ENCODE measurements at regions not wholly inside any gene's neighbourhood (a gene's known extent, or its start where the extent isn't known, plus 50 kb on each side); places are given as distances from the start of the nearest gene placed in this dataset.

- POLR2A ChIA-PET, result no interaction called here
- H3K27me3 Mint-ChIP-seq, result peaks cover 3% of the 10 kb centered on the region
- no peaks in the 10 kb centered on the region for H3K9me3 Mint-ChIP-seq
- DNase-seq (no peak), ATAC-seq (ENCODE audit: low read depth) (no peak)
- no peak overlapping the region for H3K27ac Mint-ChIP-seq
- H3K36me3 Mint-ChIP-seq, result no peaks in the 10 kb centered on the region
- no peak overlapping the region for H3K4me3 Mint-ChIP-seq
- H3K4me1 Mint-ChIP-seq, result no peaks in the 10 kb centered on the region
These were observed 103.8 kb upstream of the UBE2E1 start for GRCh38 chr3:23701716-23702597.

GRCh38 chr3:23704298-23704697, 101.5 kb upstream of the UBE2E1 start:
- Mint-ChIP-seq H3K27me3 (peaks cover 3% of the 10 kb centered on the region), H3K4me3 (no peak overlapping the region), H3K36me3 (no peaks in the 10 kb centered on the region), H3K9me3 (no peaks in the 10 kb centered on the region), H3K4me1 (no peaks in the 10 kb centered on the region), H3K27ac (no peak overlapping the region)
- ATAC-seq (ENCODE audit: low read depth) (no peak), DNase-seq (no peak)
- POLR2A ChIA-PET, result no interaction called here

GRCh38 chr3:23706111-23706510, 99.6 kb upstream of the UBE2E1 start:
- Mint-ChIP-seq H3K4me3 (no peak overlapping the region), H3K4me1 (no peaks in the 10 kb centered on the region), H3K27ac (no peak overlapping the region), H3K27me3 (peaks cover 3% of the 10 kb centered on the region), H3K36me3 (no peaks in the 10 kb centered on the region), H3K9me3 (no peaks in the 10 kb centered on the region)
- POLR2A ChIA-PET, result no interaction called here
- DNase-seq (no peak), ATAC-seq (ENCODE audit: low read depth) (no peak)

GRCh38 chr3:23709987-23710386, 95.8 kb upstream of the UBE2E1 start:
- Mint-ChIP-seq H3K27ac (no peak overlapping the region), H3K9me3 (no peaks in the 10 kb centered on the region), H3K36me3 (no peaks in the 10 kb centered on the region), H3K4me1 (no peaks in the 10 kb centered on the region), H3K4me3 (no peak overlapping the region), H3K27me3 (peaks cover 5% of the 10 kb centered on the region)
- ATAC-seq (ENCODE audit: low read depth), result no peak
- DNase-seq, result no peak
- POLR2A ChIA-PET, result no interaction called here

GRCh38 chr3:23710555-23710954, 95.2 kb upstream of the UBE2E1 start:
- peaks cover 9% of the 10 kb centered on the region for H3K27me3 Mint-ChIP-seq
- no peaks in the 10 kb centered on the region for H3K4me1 Mint-ChIP-seq
- POLR2A ChIA-PET, result no interaction called here
- no peaks in the 10 kb centered on the region for H3K9me3 Mint-ChIP-seq
- no peak overlapping the region for H3K4me3 Mint-ChIP-seq
- no peak for DNase-seq
- ATAC-seq (ENCODE audit: low read depth), result no peak
- H3K36me3 Mint-ChIP-seq, result no peaks in the 10 kb centered on the region
- no peak overlapping the region for H3K27ac Mint-ChIP-seq

GRCh38 chr3:23711916-23712494, 93.8 kb upstream of the UBE2E1 start:
- POLR2A ChIA-PET, result no interaction called here
- Mint-ChIP-seq H3K27me3 (peaks cover 15% of the 10 kb centered on the region), H3K9me3 (no peaks in the 10 kb centered on the region), H3K4me1 (no peaks in the 10 kb centered on the region), H3K4me3 (no peak overlapping the region), H3K27ac (no peak overlapping the region), H3K36me3 (no peaks in the 10 kb centered on the region)
- DNase-seq (no peak), ATAC-seq (ENCODE audit: low read depth) (no peak)

- Mint-ChIP-seq H3K4me3 (no peak overlapping the region), H3K27ac (no peak overlapping the region), H3K4me1 (no peaks in the 10 kb centered on the region), H3K36me3 (no peaks in the 10 kb centered on the region), H3K27me3 (peaks cover 15% of the 10 kb centered on the region), H3K9me3 (no peaks in the 10 kb centered on the region)
- DNase-seq (no peak), ATAC-seq (ENCODE audit: low read depth) (no peak)
- POLR2A ChIA-PET, result no interaction called here
These were observed 92.8 kb upstream of the UBE2E1 start for GRCh38 chr3:23712656-23713559.

- no peak for ATAC-seq (ENCODE audit: low read depth)
- Mint-ChIP-seq H3K4me1 (no peaks in the 10 kb centered on the region), H3K36me3 (no peaks in the 10 kb centered on the region), H3K27me3 (peaks cover 15% of the 10 kb centered on the region), H3K9me3 (no peaks in the 10 kb centered on the region), H3K27ac (no peak overlapping the region), H3K4me3 (no peak overlapping the region)
- POLR2A ChIA-PET, result no interaction called here
- no peak for DNase-seq
These were observed 92.1 kb upstream of the UBE2E1 start for GRCh38 chr3:23713641-23714040.

- no peaks in the 10 kb centered on the region for H3K36me3 Mint-ChIP-seq
- DNase-seq, result no peak
These were observed 85.7 kb upstream of the UBE2E1 start for GRCh38 chr3:23720059-23720458.

GRCh38 chr3:23720885-23721284, 84.9 kb upstream of the UBE2E1 start:
- POLR2A ChIA-PET, result no interaction called here
- no peak overlapping the region for H3K4me3 Mint-ChIP-seq
- H3K36me3 Mint-ChIP-seq, result no peaks in the 10 kb centered on the region
- H3K27ac Mint-ChIP-seq, result no peak overlapping the region
- no peaks in the 10 kb centered on the region for H3K4me1 Mint-ChIP-seq
- H3K27me3 Mint-ChIP-seq, result peaks cover 6% of the 10 kb centered on the region
- ATAC-seq (ENCODE audit: low read depth) (no peak), DNase-seq (no peak)
- H3K9me3 Mint-ChIP-seq, result peaks cover 3% of the 10 kb centered on the region

More at GRCh38 chr3:23720059-23720458, 85.7 kb upstream of the UBE2E1 start:
- Mint-ChIP-seq H3K27me3 (peaks cover 9% of the 10 kb centered on the region), H3K9me3 (peaks cover 3% of the 10 kb centered on the region), H3K4me1 (no peaks in the 10 kb centered on the region), H3K4me3 (no peak overlapping the region), H3K27ac (no peak overlapping the region)
- no peak for ATAC-seq (ENCODE audit: low read depth)
- POLR2A ChIA-PET, result no interaction called here

- Mint-ChIP-seq H3K36me3 (no peaks in the 10 kb centered on the region), H3K27ac (no peak overlapping the region)
- POLR2A ChIA-PET, result no interaction called here
These were observed 82.6 kb upstream of the UBE2E1 start for GRCh38 chr3:23723141-23723540.

GRCh38 chr3:23723930-23724329, 81.8 kb upstream of the UBE2E1 start:
- ATAC-seq (ENCODE audit: low read depth), result no peak
- Mint-ChIP-seq H3K27me3 (no peaks in the 10 kb centered on the region), H3K4me1 (peaks cover 4% of the 10 kb centered on the region), H3K9me3 (peaks cover 3% of the 10 kb centered on the region), H3K4me3 (no peak overlapping the region), H3K36me3 (no peaks in the 10 kb centered on the region), H3K27ac (no peak overlapping the region)
- POLR2A ChIA-PET, result no interaction called here
- no peak for DNase-seq

More at GRCh38 chr3:23723141-23723540, 82.6 kb upstream of the UBE2E1 start:
- H3K9me3 Mint-ChIP-seq, result peaks cover 3% of the 10 kb centered on the region
- DNase-seq (no peak), ATAC-seq (ENCODE audit: low read depth) (no peak)
- no peak overlapping the region for H3K4me3 Mint-ChIP-seq
- no peaks in the 10 kb centered on the region for H3K27me3 Mint-ChIP-seq
- peaks cover 4% of the 10 kb centered on the region for H3K4me1 Mint-ChIP-seq

GRCh38 chr3:23726811-23727548, 78.8 kb upstream of the UBE2E1 start:
- DNase-seq (no peak), ATAC-seq (ENCODE audit: low read depth) (no peak)
- POLR2A ChIA-PET, result no interaction called here
- Mint-ChIP-seq H3K4me3 (no peak overlapping the region), H3K4me1 (peaks cover 4% of the 10 kb centered on the region), H3K27ac (no peak overlapping the region), H3K9me3 (peaks cover 1% of the 10 kb centered on the region), H3K36me3 (no peaks in the 10 kb centered on the region), H3K27me3 (no peaks in the 10 kb centered on the region)
